ENCODE measurements at regions not wholly inside any gene's neighbourhood (a gene's known extent, or its start where the extent isn't known, plus 50 kb on each side); places are given as distances from the start of the nearest gene placed in this dataset.
"Not testable (repeated sequence)": the region's sequence is repeated elsewhere in the genome, so short reads cannot be mapped to it uniquely, and the experiment has no call there.

- peak; percentile 59 for DNase-seq
Observed at GRCh38 chr10:21135023-21135931, 238.2 kb upstream of the NEBL start.

- DNase-seq, result no peak
Observed at GRCh38 chr10:21134645-21135022, 237.5 kb upstream of the NEBL start.

- DNase-seq, result no peak
Observed at GRCh38 chr10:21130683-21131442, 233.8 kb upstream of the NEBL start.

- no peak for DNase-seq
Observed at GRCh38 chr10:21130108-21130507, 233.0 kb upstream of the NEBL start.

- DNase-seq, result no peak
Observed at GRCh38 chr10:21125471-21126228, 228.5 kb upstream of the NEBL start.

GRCh38 chr10:21122907-21123306, 225.8 kb upstream of the NEBL start:
- no peak for DNase-seq

GRCh38 chr10:21121822-21122221, 224.7 kb upstream of the NEBL start:
- DNase-seq, result not testable (repeated sequence)

- DNase-seq, result no peak
Observed at GRCh38 chr10:21114683-21115082, 217.6 kb upstream of the NEBL start.

GRCh38 chr10:21110358-21110757, 213.2 kb upstream of the NEBL start:
- no peak for DNase-seq

- not testable (repeated sequence) for DNase-seq
Observed at GRCh38 chr10:21106931-21107330, 209.8 kb upstream of the NEBL start.

- DNase-seq, result not testable (repeated sequence)
Observed at GRCh38 chr10:21105331-21105730, 208.2 kb upstream of the NEBL start.

GRCh38 chr10:21100871-21101514, 203.9 kb upstream of the NEBL start:
- no peak for DNase-seq

GRCh38 chr10:21100190-21100589, 203.1 kb upstream of the NEBL start:
- DNase-seq, result peak; percentile 36

GRCh38 chr10:21099291-21100062, 202.4 kb upstream of the NEBL start:
- DNase-seq, result no peak

- DNase-seq, result no peak
Observed at GRCh38 chr10:21097926-21098355, 200.8 kb upstream of the NEBL start.

- DNase-seq, result no peak
Observed at GRCh38 chr10:21095494-21096055, 198.5 kb upstream of the NEBL start.

GRCh38 chr10:21095073-21095472, 198.0 kb upstream of the NEBL start:
- DNase-seq, result no peak

GRCh38 chr10:21092683-21093524, 195.8 kb upstream of the NEBL start:
- DNase-seq, result no peak

- DNase-seq, result no peak
Observed at GRCh38 chr10:21090609-21091082, 193.5 kb upstream of the NEBL start.

GRCh38 chr10:21087476-21087875, 190.4 kb upstream of the NEBL start:
- no peak for DNase-seq

Measured in skin of body (tissue), 1 donor.